Right lobe of liver (tissue), 4 donors: ENCODE measurements at regions not wholly inside any gene's neighbourhood (a gene's known extent, or its start where the extent isn't known, plus 50 kb on each side); places are given as distances from the start of the nearest gene placed in this dataset.

Experiments
- CTCF ChIP-seq, 4 donors: fragments of 200-600 bp in 3 of 4; fragments of 450-650 bp in 1 of 4; IDR thresholded peaks; one replicate each; pipeline versions ENCODE4 v1.5.1 to v1.8.0; 2016 to 2022; ENCODE audit warnings: antibody characterized with exemption in 4 of 4, mild to moderate bottlenecking in 2 of 4
- POLR2A ChIP-seq: fragments of 450-650 bp; IDR thresholded peaks from one replicate; pipeline ENCODE4 v1.6.1; 2017; ENCODE audit warnings: antibody characterized with exemption, mild to moderate bottlenecking
- donor health status: DM: no; HTN: no; CAD: no.
- donor health status: DM: no; HTN: no; CAD: no.
- donor health status: DM: no; HTN: yes; CAD: no.

GRCh38 chr5:155434681-155435080, 421.1 kb downstream of the KIF4B start:
- no peak for TF ChIP-seq CTCF (IDR thresholded peaks at IDR 0.05)
- no peak for TF ChIP-seq POLR2A
